AG04450 (cell line): ENCODE measurements at regions not wholly inside any gene's neighbourhood (a gene's known extent, or its start where the extent isn't known, plus 50 kb on each side); places are given as distances from the start of the nearest gene placed in this dataset.

ENCODE experiments used
- CTCF ChIA-PET: fragments of 300-600, 350-600 bp; formaldehyde crosslinking; extraction: SDS; loops from one replicate; lab custom pipeline; 2022; ENCODE audit warnings: antibody characterized with exemption, inconsistent platforms; lab: Charles Lee
- POLR2A ChIA-PET: fragments of 350-600 bp; formaldehyde crosslinking; extraction: SDS; loops from one replicate; lab custom pipeline; 2021; ENCODE audit warnings: antibody characterized with exemption, inconsistent platforms; lab: Yijun Ruan, JAX
- DNase-seq: peaks from one replicate; pipeline ENCODE4 v3.0.0-alpha.2; 2011; ENCODE audit warnings: low read depth, low spot score
- H3K27ac ChIP-seq: one replicate; pipeline ENCODE4 v1.5.1; 2012; ENCODE audit warnings: low read depth, low read length, control low read depth
- H3K27me3 ChIP-seq: one replicate; pipeline ENCODE4 v1.6.0; 2012; ENCODE audit warnings: low read length; ENCODE audit not compliant: control insufficient read depth, insufficient read depth
- H3K4me3 ChIP-seq: 2 replicates; pipeline ENCODE4 v1.5.1; 2011; ENCODE audit warnings: mild to moderate bottlenecking, low read depth, low read length, control low read depth
- H3K9me3 ChIP-seq: 2 replicates; pipeline ENCODE4 v1.5.1; 2012; ENCODE audit warnings: low read length; ENCODE audit not compliant: control insufficient read depth, insufficient read depth
- TF ChIP-seq, protein P1 (sequence below): IDR thresholded peaks from 2 replicates; pipeline ENCODE4 v1.5.1; 2011; ENCODE audit warnings: low read depth, low read length, control low read depth, inconsistent platforms

DNA sequence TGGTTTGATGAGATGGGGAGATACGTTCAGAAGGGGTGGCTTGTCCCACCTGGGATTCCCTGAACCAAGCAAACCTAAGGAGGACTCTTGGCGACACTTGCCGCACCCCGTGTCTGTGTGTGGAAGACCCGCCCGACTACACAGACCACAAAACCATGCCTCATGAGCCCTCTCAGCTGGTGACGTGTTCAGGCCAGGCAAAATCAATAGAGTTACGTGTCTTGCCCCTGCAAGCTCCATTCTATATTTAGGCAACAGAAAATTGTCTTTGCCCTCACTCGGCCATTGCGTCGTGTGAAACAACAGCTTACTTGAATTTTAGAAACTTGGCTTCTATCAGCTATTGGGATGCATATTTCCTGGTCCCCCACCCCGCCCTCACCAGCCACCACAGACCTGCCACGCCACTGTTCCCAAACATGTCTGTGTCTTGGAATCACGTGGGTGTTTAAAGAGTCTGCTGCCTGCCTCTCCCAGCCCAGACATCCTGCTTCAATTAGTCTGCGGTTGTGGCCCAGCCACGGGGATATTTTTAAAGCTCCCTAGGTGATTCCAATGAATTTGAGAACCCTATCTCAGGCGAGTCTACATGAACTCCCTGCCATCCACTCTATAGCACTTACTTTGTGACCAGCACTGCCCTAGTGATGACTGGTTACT is 279.2 kb upstream of the EXOC2 start:
- H3K4me3 ChIP-seq, result no peak overlapping the region
- TF ChIP-seq, protein P1, sequence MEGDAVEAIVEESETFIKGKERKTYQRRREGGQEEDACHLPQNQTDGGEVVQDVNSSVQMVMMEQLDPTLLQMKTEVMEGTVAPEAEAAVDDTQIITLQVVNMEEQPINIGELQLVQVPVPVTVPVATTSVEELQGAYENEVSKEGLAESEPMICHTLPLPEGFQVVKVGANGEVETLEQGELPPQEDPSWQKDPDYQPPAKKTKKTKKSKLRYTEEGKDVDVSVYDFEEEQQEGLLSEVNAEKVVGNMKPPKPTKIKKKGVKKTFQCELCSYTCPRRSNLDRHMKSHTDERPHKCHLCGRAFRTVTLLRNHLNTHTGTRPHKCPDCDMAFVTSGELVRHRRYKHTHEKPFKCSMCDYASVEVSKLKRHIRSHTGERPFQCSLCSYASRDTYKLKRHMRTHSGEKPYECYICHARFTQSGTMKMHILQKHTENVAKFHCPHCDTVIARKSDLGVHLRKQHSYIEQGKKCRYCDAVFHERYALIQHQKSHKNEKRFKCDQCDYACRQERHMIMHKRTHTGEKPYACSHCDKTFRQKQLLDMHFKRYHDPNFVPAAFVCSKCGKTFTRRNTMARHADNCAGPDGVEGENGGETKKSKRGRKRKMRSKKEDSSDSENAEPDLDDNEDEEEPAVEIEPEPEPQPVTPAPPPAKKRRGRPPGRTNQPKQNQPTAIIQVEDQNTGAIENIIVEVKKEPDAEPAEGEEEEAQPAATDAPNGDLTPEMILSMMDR, result no peak
- ChIA-PET POLR2A (no interaction called here), CTCF (no interaction called here)
- DNase-seq, result no peak
- H3K27me3 ChIP-seq, result no peaks in the 10 kb centered on the region
- H3K27ac ChIP-seq, result no peak overlapping the region
- H3K9me3 ChIP-seq, result no peaks in the 10 kb centered on the region; the same call in 1 of the 2 replicates

DNA sequence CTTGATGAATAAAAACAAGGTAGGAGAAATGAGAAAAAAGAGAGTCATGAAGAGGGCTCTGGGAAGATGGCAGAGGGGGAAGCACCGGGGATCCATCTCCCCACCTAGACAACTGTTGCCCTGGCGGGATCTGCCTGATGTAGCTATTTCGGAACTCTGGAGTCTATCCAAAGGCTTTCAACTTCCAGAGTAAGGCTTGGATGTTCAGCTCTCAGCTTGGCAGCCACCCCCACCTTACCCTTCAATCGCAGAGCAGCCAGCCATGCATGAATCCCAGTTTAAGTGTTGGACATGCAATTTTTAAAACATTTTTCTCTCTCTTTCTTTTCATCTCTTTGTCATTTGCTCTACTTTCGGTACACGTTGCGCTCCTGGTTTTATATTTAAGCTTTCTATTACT is 275.9 kb upstream of the EXOC2 start:
- Histone ChIP-seq H3K27ac (no peak overlapping the region), H3K4me3 (no peak overlapping the region), H3K27me3 (no peaks in the 10 kb centered on the region), H3K9me3 (no peaks in the 10 kb centered on the region; the same call in 1 of the 2 replicates)
- ChIA-PET CTCF (no interaction called here), POLR2A (no interaction called here)
- TF ChIP-seq, protein P1, result no peak
- DNase-seq, result no peak

DNA sequence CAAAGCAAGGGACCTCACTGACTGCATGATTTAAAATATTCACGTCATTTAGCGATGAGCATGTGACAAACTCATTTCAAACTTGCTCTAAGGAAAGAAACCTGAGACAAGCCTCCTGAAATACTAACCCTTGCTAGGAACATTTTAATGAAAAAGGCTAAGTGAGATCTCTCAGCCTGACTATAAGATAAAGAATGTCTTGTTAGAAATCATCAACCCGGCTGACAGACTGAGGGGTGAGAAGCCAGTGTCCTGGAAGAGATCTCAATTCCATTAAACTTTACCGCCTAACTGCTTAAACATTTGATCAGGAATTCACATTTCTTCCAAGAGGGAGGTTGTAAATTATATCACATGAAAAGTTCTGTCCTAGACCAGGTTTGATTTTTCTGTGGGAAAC is 274.8 kb upstream of the EXOC2 start:
- Histone ChIP-seq H3K4me3 (no peak overlapping the region), H3K9me3 (no peaks in the 10 kb centered on the region; the same call in 1 of the 2 replicates), H3K27ac (no peak overlapping the region), H3K27me3 (no peaks in the 10 kb centered on the region)
- TF ChIP-seq, protein P1, result no peak
- ChIA-PET POLR2A (no interaction called here), CTCF (no interaction called here)
- DNase-seq, result no peak

DNA sequence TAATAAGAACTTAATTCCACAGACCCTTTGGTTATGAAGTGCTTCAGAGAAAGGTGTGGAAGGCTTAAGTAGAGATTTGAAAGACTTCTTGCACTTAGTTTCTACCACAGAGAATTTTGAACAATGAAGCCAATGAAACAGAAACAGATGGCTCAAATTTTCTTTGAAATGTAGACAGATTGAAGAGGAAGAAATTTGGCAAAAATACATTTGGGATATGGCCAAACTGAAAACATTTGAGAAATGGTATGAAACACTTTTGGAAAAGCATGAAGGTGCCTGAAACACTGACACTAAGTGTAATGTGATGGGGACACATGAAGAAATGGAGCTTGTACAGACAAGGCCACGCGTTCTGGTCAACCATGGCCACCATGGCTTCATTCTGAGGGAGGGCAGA is 272.4 kb upstream of the EXOC2 start:
- Histone ChIP-seq H3K9me3 (no peaks in the 10 kb centered on the region; the same call in 1 of the 2 replicates), H3K27ac (no peak overlapping the region), H3K27me3 (no peaks in the 10 kb centered on the region), H3K4me3 (no peak overlapping the region)
- ChIA-PET POLR2A (no interaction called here), CTCF (no interaction called here)
- no peak for DNase-seq
- TF ChIP-seq, protein P1, result no peak

DNA sequence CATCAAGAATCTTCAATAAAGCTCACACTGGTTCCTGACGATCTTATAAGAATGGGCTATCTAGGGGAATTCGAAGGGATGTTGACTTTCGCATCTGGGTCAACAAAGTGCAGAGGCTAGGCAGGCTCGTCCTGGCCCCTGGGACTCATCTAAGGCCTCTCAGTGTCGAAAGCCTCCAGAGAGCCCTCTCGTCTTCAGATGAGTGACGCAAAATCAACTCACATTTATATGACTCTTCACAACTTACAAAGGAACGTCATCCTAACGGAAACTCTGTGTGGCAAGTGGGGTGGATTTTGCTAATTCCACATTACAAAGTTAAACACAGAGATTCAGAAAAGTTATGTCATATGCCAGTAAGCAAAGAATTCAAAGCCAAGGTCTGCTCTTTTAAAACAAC is 270.5 kb upstream of the EXOC2 start:
- ChIA-PET POLR2A (no interaction called here), CTCF (no interaction called here)
- no peak for DNase-seq
- Histone ChIP-seq H3K27ac (no peak overlapping the region), H3K4me3 (no peak overlapping the region), H3K9me3 (no peaks in the 10 kb centered on the region; the same call in 1 of the 2 replicates), H3K27me3 (no peaks in the 10 kb centered on the region)
- TF ChIP-seq, protein P1, result no peak
